ENCODE measurements at regions not wholly inside any gene's neighbourhood (a gene's known extent, or its start where the extent isn't known, plus 50 kb on each side); places are given as distances from the start of the nearest gene placed in this dataset.
"Not testable (repeated sequence)": the region's sequence is repeated elsewhere in the genome, so short reads cannot be mapped to it uniquely, and the experiment has no call there.

DNA sequence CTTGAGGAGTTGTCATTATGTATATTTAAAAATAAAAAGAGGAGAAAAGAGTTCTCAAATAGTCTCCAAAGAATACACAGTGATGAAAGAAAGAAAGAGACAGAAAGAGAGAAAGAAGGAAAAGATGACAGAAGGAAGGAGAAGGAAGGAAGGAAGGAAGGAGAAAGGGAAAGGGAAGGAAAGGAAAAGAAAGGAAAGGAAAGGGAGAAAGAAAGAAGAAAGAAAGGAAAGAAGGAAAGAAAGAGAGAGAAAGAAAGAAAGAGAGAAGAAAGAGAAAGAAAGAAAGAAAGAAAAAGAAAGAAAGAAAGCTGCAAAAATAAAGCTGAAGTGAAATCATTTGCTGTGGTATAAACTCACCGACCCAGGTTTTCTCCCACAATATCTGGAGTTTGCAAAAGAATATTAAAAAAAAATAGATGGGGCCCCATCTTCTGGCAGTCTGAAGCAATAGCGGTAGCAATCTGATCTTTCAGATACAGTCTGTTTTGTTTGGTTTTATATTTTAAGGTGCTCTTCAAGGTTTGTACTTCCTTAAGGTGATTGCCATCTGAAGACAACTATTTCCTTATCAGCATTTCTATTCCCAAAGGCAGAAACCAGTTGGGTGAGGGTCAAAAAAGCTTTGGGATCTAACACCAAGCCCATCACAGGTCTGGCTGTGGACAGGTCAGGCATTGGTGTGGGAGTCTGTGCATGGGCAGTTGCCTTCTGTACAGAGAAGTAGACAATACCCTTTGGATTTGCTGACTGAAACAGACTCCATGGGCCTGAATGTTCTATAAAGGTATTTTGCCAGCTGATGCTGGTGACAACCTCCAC lies 160.4 kb downstream of the CPEB2 start:
- Histone ChIP-seq H3K27me3 (ENCODE audit: control insufficient read depth, insufficient read depth, low read length) (no peaks in the 10 kb centered on the region), H3K36me3 (ENCODE audit: control insufficient read depth, insufficient read depth, low read length) (no peaks in the 10 kb centered on the region), H3K27ac (ENCODE audit: low read length) (no peak overlapping the region), H3K9me3 (replicated peaks; ENCODE audit: control insufficient read depth, low read depth, low read length) (no peaks in the 10 kb centered on the region), H3K4me3 (ENCODE audit: low read length) (no peak overlapping the region), H3K4me1 (ENCODE audit: control insufficient read depth, insufficient read depth, low read length) (no peaks in the 10 kb centered on the region)
- WGBS (ENCODE audit: insufficient coverage), result no CpG with 5 or more reads among the region's 2 CpGs
- DNase-seq, result peak; percentile 25

- no peak overlapping the region for H3K4me3 ChIP-seq (ENCODE audit: low read length)
- H3K9me3 ChIP-seq (replicated peaks; ENCODE audit: control insufficient read depth, low read depth, low read length), result no peaks in the 10 kb centered on the region
- H3K27ac ChIP-seq (ENCODE audit: low read length), result no peak overlapping the region
- no peaks in the 10 kb centered on the region for H3K4me1 ChIP-seq (ENCODE audit: control insufficient read depth, insufficient read depth, low read length)
- 55% methylated on average over 2 of the region's 4 CpGs for WGBS (ENCODE audit: insufficient coverage)
- H3K27me3 ChIP-seq (ENCODE audit: control insufficient read depth, insufficient read depth, low read length), result no peaks in the 10 kb centered on the region
- DNase-seq, result no peak
- no peaks in the 10 kb centered on the region for H3K36me3 ChIP-seq (ENCODE audit: control insufficient read depth, insufficient read depth, low read length)
These were observed 161.0 kb downstream of the CPEB2 start for GRCh38 chr4:15163284-15163645.

DNA sequence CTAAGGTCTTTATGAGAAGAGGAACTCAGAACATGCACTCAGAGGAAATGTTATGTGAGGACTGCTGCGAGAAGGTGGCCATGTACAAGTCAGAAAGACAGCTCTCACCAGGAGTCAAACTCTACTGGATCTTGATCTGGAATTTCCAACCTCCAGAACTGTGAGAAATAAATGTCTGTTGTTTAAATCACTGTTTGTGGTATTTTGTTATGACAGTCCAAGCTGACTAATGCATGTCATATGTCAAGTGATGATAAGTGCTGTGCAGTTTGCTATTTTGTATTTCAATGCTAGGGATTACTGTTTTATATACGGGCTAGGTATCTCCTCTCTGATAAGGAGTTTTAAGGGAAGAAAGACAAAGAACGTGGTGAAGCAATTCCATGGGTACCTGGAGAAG lies 162.3 kb downstream of the CPEB2 start:
- no peaks in the 10 kb centered on the region for H3K36me3 ChIP-seq (ENCODE audit: control insufficient read depth, insufficient read depth, low read length)
- no peak for DNase-seq
- H3K27me3 ChIP-seq (ENCODE audit: control insufficient read depth, insufficient read depth, low read length), result no peaks in the 10 kb centered on the region
- no peaks in the 10 kb centered on the region for H3K9me3 ChIP-seq (replicated peaks; ENCODE audit: control insufficient read depth, low read depth, low read length)
- H3K4me3 ChIP-seq (ENCODE audit: low read length), result no peak overlapping the region
- H3K4me1 ChIP-seq (ENCODE audit: control insufficient read depth, insufficient read depth, low read length), result no peaks in the 10 kb centered on the region
- 89% methylated on average over 2 of the region's 3 CpGs for WGBS (ENCODE audit: insufficient coverage)
- H3K27ac ChIP-seq (ENCODE audit: low read length), result no peak overlapping the region

GRCh38 chr4:15167743-15168142 lies 165.5 kb downstream of the CPEB2 start:
- Histone ChIP-seq H3K4me3 (ENCODE audit: low read length) (no peak overlapping the region), H3K27me3 (ENCODE audit: control insufficient read depth, insufficient read depth, low read length) (no peaks in the 10 kb centered on the region), H3K9me3 (replicated peaks; ENCODE audit: control insufficient read depth, low read depth, low read length) (peaks cover 2% of the 10 kb centered on the region), H3K36me3 (ENCODE audit: control insufficient read depth, insufficient read depth, low read length) (no peaks in the 10 kb centered on the region), H3K4me1 (ENCODE audit: control insufficient read depth, insufficient read depth, low read length) (no peaks in the 10 kb centered on the region), H3K27ac (ENCODE audit: low read length) (no peak overlapping the region)
- no CpG with 5 or more reads among the region's 2 CpGs for WGBS (ENCODE audit: insufficient coverage)
- DNase-seq, result no peak

DNA sequence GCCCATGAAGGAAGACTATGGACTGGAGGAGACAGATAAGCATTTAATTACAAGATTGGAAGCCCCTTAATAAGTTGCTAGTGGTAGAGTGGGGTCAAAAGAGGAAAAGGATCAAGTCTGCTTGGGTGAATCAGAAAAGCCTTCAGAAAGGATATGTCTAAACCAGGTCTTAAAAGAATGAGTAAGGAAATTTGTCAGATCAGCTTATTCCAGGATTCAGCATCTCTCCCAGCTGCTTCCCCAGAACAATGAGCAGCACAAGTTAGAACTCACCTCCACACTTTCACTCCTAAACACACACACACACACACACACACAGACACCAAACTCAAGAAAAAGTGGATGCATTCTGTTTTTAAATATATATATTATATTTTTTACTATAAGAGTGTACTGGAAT lies 166.5 kb downstream of the CPEB2 start:
- no peak for DNase-seq
- H3K4me1 ChIP-seq (ENCODE audit: control insufficient read depth, insufficient read depth, low read length), result no peaks in the 10 kb centered on the region
- no peak overlapping the region for H3K4me3 ChIP-seq (ENCODE audit: low read length)
- no peaks in the 10 kb centered on the region for H3K36me3 ChIP-seq (ENCODE audit: control insufficient read depth, insufficient read depth, low read length)
- no peak overlapping the region for H3K27ac ChIP-seq (ENCODE audit: low read length)
- H3K9me3 ChIP-seq (replicated peaks; ENCODE audit: control insufficient read depth, low read depth, low read length), result peaks cover 7% of the 10 kb centered on the region
- H3K27me3 ChIP-seq (ENCODE audit: control insufficient read depth, insufficient read depth, low read length), result no peaks in the 10 kb centered on the region

DNA sequence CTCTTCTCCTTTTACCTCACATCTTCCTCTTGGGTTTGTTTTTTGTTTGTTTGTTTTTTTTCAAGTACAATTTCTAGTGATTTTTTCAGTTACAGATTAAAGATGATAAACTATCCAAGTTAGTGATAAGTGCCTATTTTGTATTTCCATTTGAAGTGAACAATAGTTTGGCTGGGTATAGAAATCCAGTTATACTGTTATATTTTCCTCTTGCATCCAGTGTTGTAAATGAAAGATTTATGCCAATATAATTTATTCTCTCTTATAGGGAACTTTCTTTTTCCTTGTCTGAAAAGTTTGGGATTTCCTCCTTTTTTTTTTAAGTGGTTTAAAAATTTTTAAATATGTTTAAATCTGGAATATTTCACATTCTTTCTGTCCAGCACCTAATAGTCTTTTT lies 169.4 kb downstream of the CPEB2 start:
- DNase-seq, result no peak
- no peaks in the 10 kb centered on the region for H3K27me3 ChIP-seq (ENCODE audit: control insufficient read depth, insufficient read depth, low read length)

DNA sequence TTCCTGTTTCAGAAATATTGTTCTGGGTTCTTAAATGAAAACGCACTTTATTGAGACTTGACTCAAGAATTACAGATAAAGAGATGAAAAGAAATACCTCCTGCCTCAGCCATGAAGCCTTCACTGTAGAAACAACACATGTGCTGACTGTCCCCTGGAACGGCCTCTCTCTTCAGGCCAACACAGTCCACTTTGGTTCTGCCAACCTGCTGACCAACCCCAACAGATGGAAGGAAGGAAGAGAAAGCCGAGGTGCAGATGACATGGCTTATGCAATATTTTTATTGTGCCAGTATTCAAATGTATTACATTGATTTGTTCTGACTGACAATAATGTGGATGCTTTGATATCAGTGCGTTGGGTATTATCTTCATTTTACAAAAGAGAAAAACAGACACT lies 171.0 kb downstream of the CPEB2 start:
- H3K4me1 ChIP-seq (ENCODE audit: control insufficient read depth, insufficient read depth, low read length), result no peaks in the 10 kb centered on the region
- H3K27me3 ChIP-seq (ENCODE audit: control insufficient read depth, insufficient read depth, low read length), result no peaks in the 10 kb centered on the region
- WGBS (ENCODE audit: insufficient coverage), result no CpG with 5 or more reads among the region's 4 CpGs
- DNase-seq, result no peak
- H3K36me3 ChIP-seq (ENCODE audit: control insufficient read depth, insufficient read depth, low read length), result no peaks in the 10 kb centered on the region
- H3K4me3 ChIP-seq (ENCODE audit: low read length), result no peak overlapping the region
- H3K9me3 ChIP-seq (replicated peaks; ENCODE audit: control insufficient read depth, low read depth, low read length), result peaks cover 7% of the 10 kb centered on the region
- H3K27ac ChIP-seq (ENCODE audit: low read length), result no peak overlapping the region

More for the DNA sequence above, 169.4 kb downstream of the CPEB2 start:
- H3K4me1 ChIP-seq (ENCODE audit: control insufficient read depth, insufficient read depth, low read length), result no peaks in the 10 kb centered on the region
- H3K36me3 ChIP-seq (ENCODE audit: control insufficient read depth, insufficient read depth, low read length), result no peaks in the 10 kb centered on the region
- H3K9me3 ChIP-seq (replicated peaks; ENCODE audit: control insufficient read depth, low read depth, low read length), result peaks cover 7% of the 10 kb centered on the region
- H3K4me3 ChIP-seq (ENCODE audit: low read length), result no peak overlapping the region
- no peak overlapping the region for H3K27ac ChIP-seq (ENCODE audit: low read length)

GRCh38 chr4:15174168-15174567 lies 171.9 kb downstream of the CPEB2 start:
- H3K36me3 ChIP-seq (ENCODE audit: control insufficient read depth, insufficient read depth, low read length); H3K4me3 ChIP-seq (ENCODE audit: low read length); H3K27me3 ChIP-seq (ENCODE audit: control insufficient read depth, insufficient read depth, low read length); DNase-seq; H3K9me3 ChIP-seq (replicated peaks; ENCODE audit: control insufficient read depth, low read depth, low read length); H3K4me1 ChIP-seq (ENCODE audit: control insufficient read depth, insufficient read depth, low read length); H3K27ac ChIP-seq (ENCODE audit: low read length): not testable (repeated sequence)
- WGBS (ENCODE audit: insufficient coverage), result 100% methylated on average over 2 of the region's 16 CpGs

- H3K4me3 ChIP-seq (ENCODE audit: low read length); DNase-seq; H3K4me1 ChIP-seq (ENCODE audit: control insufficient read depth, insufficient read depth, low read length); H3K36me3 ChIP-seq (ENCODE audit: control insufficient read depth, insufficient read depth, low read length); H3K27ac ChIP-seq (ENCODE audit: low read length); H3K27me3 ChIP-seq (ENCODE audit: control insufficient read depth, insufficient read depth, low read length); H3K9me3 ChIP-seq (replicated peaks; ENCODE audit: control insufficient read depth, low read depth, low read length): not testable (repeated sequence)
- whole genome bisulfite sequencing (ENCODE audit: insufficient coverage), result no CpG with 5 or more reads among the region's 2 CpGs
These were observed 177.6 kb downstream of the CPEB2 start for GRCh38 chr4:15179842-15180241.

DNA sequence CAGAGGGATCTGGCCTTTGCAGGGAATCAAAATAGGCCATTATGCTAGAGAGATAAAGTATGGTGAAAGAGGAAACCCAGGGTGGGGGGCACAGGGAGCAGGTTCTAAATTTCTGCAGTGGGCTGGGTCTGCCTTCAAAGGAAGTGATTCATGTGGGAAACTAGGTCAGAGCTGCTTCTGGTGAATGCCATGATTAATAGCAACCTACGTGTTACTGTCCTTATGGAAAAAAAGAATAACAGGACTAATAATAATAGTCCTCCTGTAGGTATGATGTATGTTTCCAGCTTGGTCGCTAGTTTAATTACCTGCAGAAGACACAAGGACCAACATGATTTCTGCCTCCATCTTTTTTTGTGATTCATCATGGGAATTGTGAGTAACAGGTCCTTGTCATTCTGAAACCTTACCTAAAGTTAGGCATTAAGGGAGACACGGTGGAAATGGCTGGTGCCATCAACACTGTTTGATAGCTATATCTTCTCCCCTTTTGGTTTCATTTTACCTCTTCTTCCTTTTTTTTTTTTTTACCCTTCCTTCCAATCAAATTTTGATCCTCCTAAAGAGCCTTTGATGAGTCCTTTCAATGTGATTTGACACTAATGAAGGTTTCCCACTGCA lies 180.4 kb downstream of the CPEB2 start:
- Histone ChIP-seq H3K4me1 (ENCODE audit: control insufficient read depth, insufficient read depth, low read length) (no peaks in the 10 kb centered on the region), H3K27ac (ENCODE audit: low read length) (no peak overlapping the region), H3K36me3 (ENCODE audit: control insufficient read depth, insufficient read depth, low read length) (no peaks in the 10 kb centered on the region), H3K27me3 (ENCODE audit: control insufficient read depth, insufficient read depth, low read length) (no peaks in the 10 kb centered on the region), H3K9me3 (replicated peaks; ENCODE audit: control insufficient read depth, low read depth, low read length) (no peaks in the 10 kb centered on the region), H3K4me3 (ENCODE audit: low read length) (no peak overlapping the region)
- no peak for DNase-seq
- WGBS (ENCODE audit: insufficient coverage), result 50% methylated on average over 1 of the region's 3 CpGs

- no peak overlapping the region for H3K27ac ChIP-seq (ENCODE audit: low read length)
- peak; percentile 16 for DNase-seq
- no peaks in the 10 kb centered on the region for H3K27me3 ChIP-seq (ENCODE audit: control insufficient read depth, insufficient read depth, low read length)
- WGBS (ENCODE audit: insufficient coverage), result 55% methylated on average over 4 of the region's 5 CpGs
- H3K9me3 ChIP-seq (replicated peaks; ENCODE audit: control insufficient read depth, low read depth, low read length), result no peaks in the 10 kb centered on the region
- H3K36me3 ChIP-seq (ENCODE audit: control insufficient read depth, insufficient read depth, low read length), result no peaks in the 10 kb centered on the region
- H3K4me3 ChIP-seq (ENCODE audit: low read length), result no peak overlapping the region
- no peaks in the 10 kb centered on the region for H3K4me1 ChIP-seq (ENCODE audit: control insufficient read depth, insufficient read depth, low read length)
These were observed 183.9 kb downstream of the CPEB2 start for GRCh38 chr4:15186149-15186548.

Measured in muscle of leg (tissue), 3 donors.